ENCODE measurements at regions not wholly inside any gene's neighbourhood (a gene's known extent, or its start where the extent isn't known, plus 50 kb on each side); places are given as distances from the start of the nearest gene placed in this dataset.

DNA sequence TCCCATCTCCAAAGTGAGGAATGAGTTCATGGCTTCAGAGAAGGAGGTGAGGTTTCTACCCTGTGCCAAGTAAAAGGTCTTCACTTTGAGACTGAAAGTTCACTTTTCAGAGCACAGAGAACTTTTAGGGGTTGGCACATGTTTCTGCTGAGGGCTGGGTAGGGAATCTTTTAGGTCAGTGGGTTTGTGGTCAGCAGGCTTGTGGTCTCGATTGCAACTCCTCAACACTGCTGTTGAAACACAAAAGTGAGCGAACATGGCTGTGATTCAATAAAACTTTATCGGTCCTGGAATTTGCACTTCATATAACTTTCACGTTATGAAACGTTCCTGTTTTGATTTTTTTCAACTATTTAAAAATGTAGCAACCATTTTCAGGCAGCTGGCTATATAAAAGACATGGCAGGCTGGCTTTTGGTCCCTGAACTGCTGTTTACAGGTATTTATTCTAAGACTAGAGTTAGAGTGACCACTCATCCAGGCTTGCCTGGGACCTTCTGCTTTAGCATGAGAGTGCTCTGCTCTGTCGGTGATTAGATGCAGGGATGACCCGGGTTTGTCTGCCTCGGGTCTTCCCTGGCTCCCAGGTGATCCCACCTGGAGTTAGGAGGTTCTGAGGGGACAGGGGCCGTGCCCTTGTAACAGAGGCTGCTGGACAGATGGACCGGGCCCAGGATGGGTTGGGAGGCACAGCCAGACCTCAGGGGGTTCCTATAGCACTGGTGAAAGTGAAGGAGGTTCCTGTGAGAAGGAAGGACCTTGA, 62.7 kb upstream of the TAF1B start:
- H3K36me3 ChIP-seq (ENCODE audit: insufficient read depth, insufficient read length, low read length), result no peaks in the 10 kb centered on the region
- H3K4me3 ChIP-seq (ENCODE audit: insufficient read length, low read depth), result no peak overlapping the region
- H3K27me3 ChIP-seq (ENCODE audit: insufficient read depth, insufficient read length), result no peaks in the 10 kb centered on the region
- TF ChIP-seq SUZ12 (IDR thresholded peaks at IDR 0.05; ENCODE audit: extremely low read depth, insufficient read depth, insufficient read length), result no peak
- TF ChIP-seq YY1 (IDR thresholded peaks at IDR 0.05; ENCODE audit: insufficient read depth, insufficient read length), result no peak
- no peak for DNase-seq (ENCODE audit: low read depth, low spot score)
- H3K9me3 ChIP-seq (ENCODE audit: insufficient read depth, low read length), result no peaks in the 10 kb centered on the region
- H3K9ac ChIP-seq (ENCODE audit: insufficient read length, low read depth), result no peak overlapping the region
- peaks cover 2% of the 10 kb centered on the region for H3K4me1 ChIP-seq (ENCODE audit: insufficient read depth, insufficient read length)

DNA sequence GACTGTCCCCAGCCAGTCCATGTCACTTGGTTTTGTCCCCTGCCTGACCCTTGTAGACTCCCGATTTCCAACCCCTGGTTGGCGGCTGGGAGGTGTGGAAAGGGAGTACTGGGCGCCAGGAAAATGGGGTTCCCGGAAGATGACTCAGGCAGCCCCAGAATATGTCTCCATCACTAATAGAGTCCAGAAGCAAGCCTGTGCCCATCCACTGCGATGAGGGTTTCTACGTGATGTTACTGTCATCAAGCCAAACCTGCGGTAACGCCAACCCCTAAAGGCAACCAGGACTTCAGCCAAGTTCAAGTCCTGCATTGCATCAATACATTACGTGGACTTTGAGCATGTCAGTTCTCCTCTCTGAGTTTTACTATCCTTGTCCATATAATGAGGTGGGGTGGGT, 62.0 kb upstream of the TAF1B start:
- no peak overlapping the region for H3K4me3 ChIP-seq (ENCODE audit: insufficient read length, low read depth)
- no peak for DNase-seq (ENCODE audit: low read depth, low spot score)
- no peaks in the 10 kb centered on the region for H3K27me3 ChIP-seq (ENCODE audit: insufficient read depth, insufficient read length)
- no peaks in the 10 kb centered on the region for H3K36me3 ChIP-seq (ENCODE audit: insufficient read depth, insufficient read length, low read length)
- peaks cover 2% of the 10 kb centered on the region for H3K4me1 ChIP-seq (ENCODE audit: insufficient read depth, insufficient read length)
- TF ChIP-seq YY1 (IDR thresholded peaks at IDR 0.05; ENCODE audit: insufficient read depth, insufficient read length) (no peak), SUZ12 (IDR thresholded peaks at IDR 0.05; ENCODE audit: extremely low read depth, insufficient read depth, insufficient read length) (no peak), ZNF274 (IDR thresholded peaks at IDR 0.05; ENCODE audit: low read depth, low read length) (no peak)
- no peaks in the 10 kb centered on the region for H3K9me3 ChIP-seq (ENCODE audit: insufficient read depth, low read length)
- H3K9ac ChIP-seq (ENCODE audit: insufficient read length, low read depth), result no peak overlapping the region

DNA sequence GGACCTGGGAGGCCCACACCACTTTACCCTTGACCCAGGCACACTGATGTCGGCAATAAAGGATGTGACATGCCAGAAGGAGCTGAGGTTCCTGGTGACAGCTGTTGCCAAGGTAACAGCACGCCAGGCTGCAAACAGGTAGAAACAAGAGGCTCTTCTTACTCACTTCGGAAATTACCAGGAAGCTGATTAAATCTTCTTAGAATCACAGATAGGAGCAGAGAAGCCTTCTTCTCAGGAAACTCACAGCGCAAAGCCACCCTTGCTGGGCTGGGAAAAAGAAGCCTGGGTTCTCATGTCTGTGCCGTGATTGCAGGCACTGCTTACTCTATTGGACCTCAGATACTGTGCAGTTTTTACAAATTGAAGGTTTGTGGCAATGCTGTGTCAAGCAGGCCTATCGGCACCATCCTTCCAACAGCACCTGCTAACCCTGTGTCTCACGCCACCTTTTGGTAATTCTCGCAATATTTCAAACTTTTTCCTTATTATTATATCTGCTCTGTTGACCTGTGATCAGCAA, 61.0 kb upstream of the TAF1B start:
- no peak for DNase-seq (ENCODE audit: low read depth, low spot score)
- no peak overlapping the region for H3K4me3 ChIP-seq (ENCODE audit: insufficient read length, low read depth)
- H3K9me3 ChIP-seq (ENCODE audit: insufficient read depth, low read length), result no peaks in the 10 kb centered on the region
- peaks cover 2% of the 10 kb centered on the region for H3K4me1 ChIP-seq (ENCODE audit: insufficient read depth, insufficient read length)
- TF ChIP-seq SUZ12 (IDR thresholded peaks at IDR 0.05; ENCODE audit: extremely low read depth, insufficient read depth, insufficient read length) (no peak), ZNF274 (IDR thresholded peaks at IDR 0.05; ENCODE audit: low read depth, low read length) (no peak), YY1 (IDR thresholded peaks at IDR 0.05; ENCODE audit: insufficient read depth, insufficient read length) (no peak)
- H3K27me3 ChIP-seq (ENCODE audit: insufficient read depth, insufficient read length), result no peaks in the 10 kb centered on the region
- no peaks in the 10 kb centered on the region for H3K36me3 ChIP-seq (ENCODE audit: insufficient read depth, insufficient read length, low read length)
- no peak overlapping the region for H3K9ac ChIP-seq (ENCODE audit: insufficient read length, low read depth)

DNA sequence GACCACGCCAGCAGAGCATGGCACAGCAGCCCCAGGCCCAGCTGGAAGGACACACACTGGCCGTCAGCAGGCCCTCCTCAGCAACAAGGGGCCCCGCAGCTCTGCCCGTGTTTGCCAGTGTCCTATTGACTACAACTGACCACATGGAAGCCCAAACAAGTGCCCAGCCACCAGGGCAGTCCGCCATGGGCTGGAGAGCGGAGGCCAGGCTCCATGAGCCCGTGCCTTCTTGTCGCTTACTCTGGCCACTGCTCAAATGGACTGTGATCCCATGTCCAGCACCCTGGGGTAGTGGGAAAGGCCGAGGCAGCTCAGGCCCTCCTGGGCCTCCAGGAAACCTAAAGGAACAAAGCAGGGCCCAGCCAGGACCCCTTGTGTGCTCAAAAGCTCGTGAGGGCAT, 53.9 kb upstream of the TAF1B start:
- TF ChIP-seq SUZ12 (IDR thresholded peaks at IDR 0.05; ENCODE audit: extremely low read depth, insufficient read depth, insufficient read length), result no peak
- no peak for TF ChIP-seq ZNF274 (IDR thresholded peaks at IDR 0.05; ENCODE audit: low read depth, low read length)
- TF ChIP-seq YY1 (IDR thresholded peaks at IDR 0.05; ENCODE audit: insufficient read depth, insufficient read length), result no peak
- Histone ChIP-seq H3K27me3 (ENCODE audit: insufficient read depth, insufficient read length) (no peaks in the 10 kb centered on the region), H3K4me1 (ENCODE audit: insufficient read depth, insufficient read length) (no peaks in the 10 kb centered on the region), H3K9me3 (ENCODE audit: insufficient read depth, low read length) (peaks cover 10% of the 10 kb centered on the region; the same call in 1 of the 2 replicates), H3K4me3 (ENCODE audit: insufficient read length, low read depth) (no peak overlapping the region), H3K9ac (ENCODE audit: insufficient read length, low read depth) (no peak overlapping the region), H3K36me3 (ENCODE audit: insufficient read depth, insufficient read length, low read length) (no peaks in the 10 kb centered on the region)
- no peak for DNase-seq (ENCODE audit: low read depth, low spot score)

DNA sequence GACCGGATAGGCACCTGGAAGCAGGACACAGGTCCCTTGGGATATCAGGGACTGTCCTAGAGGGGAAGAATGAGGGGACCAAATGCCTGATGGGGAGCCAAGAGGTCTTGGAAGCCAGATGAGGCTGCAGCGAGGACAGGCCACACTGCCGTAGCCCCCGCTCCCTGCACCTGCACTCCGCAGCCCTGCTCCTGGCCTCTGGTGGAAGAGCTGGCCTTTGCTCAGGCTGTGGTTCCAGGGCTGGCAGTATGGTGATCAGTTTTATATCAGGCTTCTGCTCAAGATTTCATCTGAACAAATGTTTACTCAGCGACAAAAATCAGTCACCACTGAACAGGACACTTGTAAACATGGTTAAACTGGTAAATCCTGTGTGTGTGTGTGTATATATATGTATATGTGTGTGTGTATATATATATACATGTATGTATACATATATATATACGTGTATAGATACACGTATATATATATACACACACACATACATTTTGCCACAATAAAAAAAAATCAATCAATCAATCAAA, 52.5 kb upstream of the TAF1B start:
- no peak for TF ChIP-seq ZNF274 (IDR thresholded peaks at IDR 0.05; ENCODE audit: low read depth, low read length)
- TF ChIP-seq SUZ12 (IDR thresholded peaks at IDR 0.05; ENCODE audit: extremely low read depth, insufficient read depth, insufficient read length), result no peak
- TF ChIP-seq YY1 (IDR thresholded peaks at IDR 0.05; ENCODE audit: insufficient read depth, insufficient read length), result no peak

GRCh38 chr2:9791711-9792110, 51.6 kb upstream of the TAF1B start:
- H3K4me3 ChIP-seq (ENCODE audit: insufficient read length, low read depth), result no peak overlapping the region
- H3K9ac ChIP-seq (ENCODE audit: insufficient read length, low read depth), result no peak overlapping the region
- H3K4me1 ChIP-seq (ENCODE audit: insufficient read depth, insufficient read length), result no peaks in the 10 kb centered on the region
- H3K9me3 ChIP-seq (ENCODE audit: insufficient read depth, low read length), result peaks cover 10% of the 10 kb centered on the region; the same call in 1 of the 2 replicates
- TF ChIP-seq YY1 (IDR thresholded peaks at IDR 0.05; ENCODE audit: insufficient read depth, insufficient read length) (no peak), ZNF274 (IDR thresholded peaks at IDR 0.05; ENCODE audit: low read depth, low read length) (no peak), SUZ12 (IDR thresholded peaks at IDR 0.05; ENCODE audit: extremely low read depth, insufficient read depth, insufficient read length) (no peak)
- no peaks in the 10 kb centered on the region for H3K27me3 ChIP-seq (ENCODE audit: insufficient read depth, insufficient read length)
- DNase-seq (ENCODE audit: low read depth, low spot score), result no peak
- H3K36me3 ChIP-seq (ENCODE audit: insufficient read depth, insufficient read length, low read length), result no peaks in the 10 kb centered on the region

More for the DNA sequence above, 52.5 kb upstream of the TAF1B start:
- H3K9ac ChIP-seq (ENCODE audit: insufficient read length, low read depth), result no peak overlapping the region
- H3K27me3 ChIP-seq (ENCODE audit: insufficient read depth, insufficient read length), result no peaks in the 10 kb centered on the region
- H3K36me3 ChIP-seq (ENCODE audit: insufficient read depth, insufficient read length, low read length), result no peaks in the 10 kb centered on the region
- no peak for DNase-seq (ENCODE audit: low read depth, low spot score)
- no peak overlapping the region for H3K4me3 ChIP-seq (ENCODE audit: insufficient read length, low read depth)
- no peaks in the 10 kb centered on the region for H3K4me1 ChIP-seq (ENCODE audit: insufficient read depth, insufficient read length)
- peaks cover 10% of the 10 kb centered on the region; the same call in 1 of the 2 replicates for H3K9me3 ChIP-seq (ENCODE audit: insufficient read depth, low read length)

GRCh38 chr2:9793156-9793917, 49.9 kb upstream of the TAF1B start:
- Histone ChIP-seq H3K27me3 (ENCODE audit: insufficient read depth, insufficient read length) (no peaks in the 10 kb centered on the region), H3K9ac (ENCODE audit: insufficient read length, low read depth) (no peak overlapping the region), H3K9me3 (ENCODE audit: insufficient read depth, low read length) (peaks cover 6% of the 10 kb centered on the region; the same call in 1 of the 2 replicates), H3K36me3 (ENCODE audit: insufficient read depth, insufficient read length, low read length) (no peaks in the 10 kb centered on the region), H3K4me3 (ENCODE audit: insufficient read length, low read depth) (no peak overlapping the region), H3K4me1 (ENCODE audit: insufficient read depth, insufficient read length) (no peaks in the 10 kb centered on the region)
- no peak for DNase-seq (ENCODE audit: low read depth, low spot score)
- no peak for TF ChIP-seq ZNF274 (IDR thresholded peaks at IDR 0.05; ENCODE audit: low read depth, low read length)
- TF ChIP-seq SUZ12 (IDR thresholded peaks at IDR 0.05; ENCODE audit: extremely low read depth, insufficient read depth, insufficient read length), result no peak
- TF ChIP-seq YY1 (IDR thresholded peaks at IDR 0.05; ENCODE audit: insufficient read depth, insufficient read length), result no peak

All from NT2/D1 (cell line).